RWPE1 (cell line): ENCODE measurements at regions not wholly inside any gene's neighbourhood (a gene's known extent, or its start where the extent isn't known, plus 50 kb on each side); places are given as distances from the start of the nearest gene placed in this dataset.

Experiments used
- CTCF ChIA-PET: fragments of 350-600 bp; sonication (Branson Sonifier 250); formaldehyde crosslinking; extraction: SDS; loops from one replicate; lab custom pipeline; 2021; lab: Yijun Ruan, JAX
- POLR2A ChIA-PET: fragments of 400-600 bp; formaldehyde crosslinking; extraction: SDS; loops from one replicate; lab custom pipeline; 2020; ENCODE audit warnings: antibody characterized with exemption; ENCODE audit not compliant: low non-redundant PET; lab: Yijun Ruan, JAX
- DNase-seq: peaks from one replicate; pipeline ENCODE4 v3.0.0; 2012; ENCODE audit warnings: low spot score
- H3K27ac ChIP-seq: fragments of 450-650 bp; 2 replicates; pipeline ENCODE4 v1.5.1; 2017
- TF ChIP-seq, protein P1 (sequence below): fragments of 450-650 bp; conservative IDR thresholded peaks from 2 replicates; pipeline ENCODE4 v1.5.1; 2017; ENCODE audit warnings: low read depth, mild to moderate bottlenecking

DNA sequence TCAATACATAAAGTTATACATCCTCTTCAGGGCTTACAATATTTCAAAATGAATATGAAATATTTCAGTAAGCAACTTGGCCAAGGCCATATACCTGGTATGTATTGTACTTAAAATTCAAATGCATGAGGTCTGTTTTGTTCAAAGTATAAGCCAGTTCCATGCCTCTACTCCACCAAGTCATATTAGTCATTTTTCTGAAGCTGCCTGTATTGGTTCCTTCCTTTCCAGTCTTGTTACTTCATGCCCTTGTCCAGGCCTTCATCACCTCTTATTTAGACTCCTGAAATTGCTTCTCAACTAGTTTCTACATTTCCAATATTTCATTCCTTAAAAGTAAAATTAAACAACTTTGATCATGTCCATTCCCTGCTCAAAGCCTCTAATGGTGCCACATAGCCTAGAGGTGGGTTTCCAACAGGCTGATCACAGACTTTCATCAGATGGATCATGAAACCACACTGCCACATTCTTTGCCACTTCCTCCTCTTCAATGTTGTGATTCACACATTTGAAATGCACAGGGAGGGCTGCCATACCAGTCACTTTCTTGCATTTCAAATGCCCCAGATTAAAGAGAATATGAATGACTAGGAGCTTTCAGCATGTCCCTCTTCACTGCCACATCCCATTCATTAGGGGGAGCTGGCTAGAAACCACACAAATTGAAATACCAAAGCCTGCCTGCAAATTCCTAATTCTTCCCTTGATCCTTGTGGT lies 424.1 kb upstream of the DACH1 start:
- TF ChIP-seq, protein P1, sequence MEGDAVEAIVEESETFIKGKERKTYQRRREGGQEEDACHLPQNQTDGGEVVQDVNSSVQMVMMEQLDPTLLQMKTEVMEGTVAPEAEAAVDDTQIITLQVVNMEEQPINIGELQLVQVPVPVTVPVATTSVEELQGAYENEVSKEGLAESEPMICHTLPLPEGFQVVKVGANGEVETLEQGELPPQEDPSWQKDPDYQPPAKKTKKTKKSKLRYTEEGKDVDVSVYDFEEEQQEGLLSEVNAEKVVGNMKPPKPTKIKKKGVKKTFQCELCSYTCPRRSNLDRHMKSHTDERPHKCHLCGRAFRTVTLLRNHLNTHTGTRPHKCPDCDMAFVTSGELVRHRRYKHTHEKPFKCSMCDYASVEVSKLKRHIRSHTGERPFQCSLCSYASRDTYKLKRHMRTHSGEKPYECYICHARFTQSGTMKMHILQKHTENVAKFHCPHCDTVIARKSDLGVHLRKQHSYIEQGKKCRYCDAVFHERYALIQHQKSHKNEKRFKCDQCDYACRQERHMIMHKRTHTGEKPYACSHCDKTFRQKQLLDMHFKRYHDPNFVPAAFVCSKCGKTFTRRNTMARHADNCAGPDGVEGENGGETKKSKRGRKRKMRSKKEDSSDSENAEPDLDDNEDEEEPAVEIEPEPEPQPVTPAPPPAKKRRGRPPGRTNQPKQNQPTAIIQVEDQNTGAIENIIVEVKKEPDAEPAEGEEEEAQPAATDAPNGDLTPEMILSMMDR = no peak
- H3K27ac ChIP-seq = no peak overlapping the region
- DNase-seq = peak; percentile 30
- POLR2A ChIA-PET = no interaction called here
- CTCF ChIA-PET = interaction anchor here (0.8 kb wide), 1 partner anchor 31 kb away, joined by 3 read pairs; no protein-coding TSS in a partner anchor

DNA sequence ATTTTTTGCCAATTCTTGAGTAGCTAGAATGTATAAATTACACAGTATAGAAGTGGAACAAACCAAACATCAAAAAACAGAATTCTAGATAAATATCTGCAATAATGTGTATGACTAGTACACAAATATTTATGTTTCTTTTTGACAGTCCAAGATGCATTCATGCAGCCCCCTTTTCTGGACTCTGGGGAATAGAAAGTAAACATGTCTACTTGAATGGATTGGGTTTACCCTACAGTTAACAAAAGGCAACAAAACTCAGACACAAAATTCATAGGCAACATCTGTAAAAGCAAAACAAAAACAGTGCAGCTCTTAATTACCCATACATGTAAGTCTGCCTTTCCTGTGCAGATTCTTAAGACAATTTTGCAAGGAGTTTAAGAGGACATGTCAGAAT lies 419.4 kb upstream of the DACH1 start:
- TF ChIP-seq, protein P1 = no peak
- ChIA-PET CTCF (interaction anchor here (0.8 kb wide), 1 partner anchor 36 kb away, joined by 3 read pairs; no protein-coding TSS in a partner anchor), POLR2A (no interaction called here)
- H3K27ac ChIP-seq = no peak overlapping the region
- no peak for DNase-seq

DNA sequence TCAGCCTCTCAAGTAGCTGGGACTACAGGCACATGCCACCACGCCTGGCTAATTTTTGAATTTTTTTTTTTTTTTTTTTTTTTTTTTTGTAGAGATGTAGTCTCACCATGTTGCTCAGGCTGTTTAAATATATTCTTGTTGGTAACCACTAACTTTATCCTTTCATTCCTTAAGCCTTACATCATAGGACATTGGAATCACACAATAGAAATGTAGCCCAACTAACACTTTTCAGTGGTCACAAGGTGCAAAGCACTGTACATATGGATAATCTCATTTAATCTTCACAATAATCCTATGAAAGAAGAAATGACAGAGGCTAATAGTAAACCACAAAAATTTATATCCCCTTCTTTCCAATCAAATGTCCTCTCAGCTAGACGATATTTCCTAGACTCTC lies 417.8 kb upstream of the DACH1 start:
- POLR2A ChIA-PET = no interaction called here
- DNase-seq = no peak
- H3K27ac ChIP-seq = no peak overlapping the region
- TF ChIP-seq, protein P1 = no peak
- CTCF ChIA-PET = no interaction called here

DNA sequence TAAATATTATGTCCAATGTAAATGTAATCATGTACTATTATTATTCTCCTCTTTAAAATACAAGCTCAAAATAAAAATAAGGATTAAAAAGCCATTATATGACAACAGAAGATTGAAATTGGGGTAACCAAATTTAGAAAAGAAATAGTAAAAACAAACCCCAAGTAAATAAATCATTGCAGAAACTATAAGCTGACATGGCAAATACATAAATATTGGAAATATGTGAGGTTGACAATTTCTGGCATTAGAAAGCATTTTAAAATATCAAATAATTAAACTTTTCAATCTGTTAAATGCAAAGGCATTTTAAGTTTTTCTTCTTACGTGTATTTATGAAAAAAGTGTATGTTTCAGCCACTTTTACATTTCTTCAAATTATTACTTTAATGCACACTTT lies 394.7 kb upstream of the DACH1 start:
- TF ChIP-seq, protein P1 = no peak
- no peak for DNase-seq
- H3K27ac ChIP-seq = no peak overlapping the region
- CTCF ChIA-PET = no interaction called here
- POLR2A ChIA-PET = no interaction called here

DNA sequence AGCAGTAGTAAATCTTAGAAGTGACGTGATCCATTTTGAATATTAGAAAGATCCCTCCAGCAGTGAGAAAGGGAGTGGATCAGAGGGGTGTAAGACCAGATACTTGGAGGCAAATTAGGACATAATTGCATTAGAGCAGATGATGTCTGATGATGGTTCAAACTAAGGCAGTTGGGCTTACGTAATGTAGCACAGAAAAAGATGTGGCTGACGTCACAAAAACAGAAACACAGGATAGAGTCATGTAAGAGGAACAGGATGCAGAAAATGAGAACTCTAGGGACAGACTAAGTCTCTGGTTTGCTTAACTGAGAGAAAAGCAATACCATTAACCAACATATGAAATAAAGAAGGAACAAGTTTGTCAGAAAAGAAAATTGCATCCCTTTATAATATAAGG lies 392.5 kb upstream of the DACH1 start:
- TF ChIP-seq, protein P1 = no peak
- no peak for DNase-seq
- H3K27ac ChIP-seq = no peak overlapping the region
- CTCF ChIA-PET = no interaction called here
- POLR2A ChIA-PET = no interaction called here

DNA sequence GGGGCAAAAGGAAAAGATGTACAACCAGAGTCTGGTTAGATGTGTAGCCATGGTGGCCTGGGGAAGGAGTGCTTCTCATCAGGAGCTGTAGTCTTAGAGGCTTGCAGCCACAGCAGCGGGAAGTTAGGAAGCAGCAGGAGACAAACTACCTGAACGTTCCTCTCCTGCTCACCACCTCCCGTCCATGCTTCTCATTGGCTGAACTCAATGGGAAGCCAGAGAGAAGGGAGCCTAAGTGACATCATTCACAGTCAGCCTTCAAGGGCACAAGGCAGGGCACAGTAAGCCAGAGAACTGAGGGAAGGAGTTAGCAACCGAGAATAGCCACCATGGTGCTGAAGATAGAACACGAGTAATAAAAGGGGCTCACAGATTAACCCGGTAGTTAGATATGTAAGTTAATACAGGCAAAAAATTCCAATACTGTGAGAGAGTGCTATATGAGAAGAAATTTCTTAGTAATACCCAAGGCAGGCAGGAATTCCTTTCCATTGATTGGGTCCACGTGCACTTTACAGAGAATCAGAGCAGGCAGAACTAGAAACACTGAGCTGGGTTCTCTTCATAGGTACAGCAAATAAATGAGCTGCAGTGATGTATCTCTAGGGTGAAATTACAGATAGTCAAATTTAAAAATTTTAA lies 391.5 kb upstream of the DACH1 start:
- ChIA-PET CTCF (no interaction called here), POLR2A (no interaction called here)
- H3K27ac ChIP-seq = no peak overlapping the region
- DNase-seq = no peak
- TF ChIP-seq, protein P1 = no peak
